ENCODE measurements at regions not wholly inside any gene's neighbourhood (a gene's known extent, or its start where the extent isn't known, plus 50 kb on each side); places are given as distances from the start of the nearest gene placed in this dataset.

GRCh38 chr20:60288945-60289344, 330.7 kb downstream of the CDH26 start:
- TF ChIP-seq CTCF (IDR thresholded peaks at IDR 0.05), result no peak
- DNase-seq, result no peak
- H3K9me3 Mint-ChIP-seq, result peaks cover 76% of the 10 kb centered on the region

GRCh38 chr20:60292001-60292520, 333.8 kb downstream of the CDH26 start:
- H3K27me3 Mint-ChIP-seq (ENCODE audit: low read depth, poor library complexity), result peaks cover 11% of the 10 kb centered on the region
- no peaks in the 10 kb centered on the region for H3K36me3 Mint-ChIP-seq (ENCODE audit: low read depth)
- DNase-seq, result no peak

More at GRCh38 chr20:60288945-60289344, 330.7 kb downstream of the CDH26 start:
- H3K4me3 Mint-ChIP-seq, result no peak overlapping the region
- H3K36me3 Mint-ChIP-seq (ENCODE audit: low read depth), result no peaks in the 10 kb centered on the region
- no peak overlapping the region for H3K27ac Mint-ChIP-seq
- H3K4me1 Mint-ChIP-seq, result no peaks in the 10 kb centered on the region
- H3K27me3 Mint-ChIP-seq (ENCODE audit: low read depth, poor library complexity), result peaks cover 8% of the 10 kb centered on the region

GRCh38 chr20:60294632-60295031, 336.4 kb downstream of the CDH26 start:
- no peak overlapping the region for H3K27ac Mint-ChIP-seq
- peaks cover 16% of the 10 kb centered on the region for H3K27me3 Mint-ChIP-seq (ENCODE audit: low read depth, poor library complexity)
- no peak for TF ChIP-seq CTCF (IDR thresholded peaks at IDR 0.05)
- peaks cover 9% of the 10 kb centered on the region for H3K4me1 Mint-ChIP-seq
- DNase-seq, result no peak
- peaks cover 57% of the 10 kb centered on the region for H3K9me3 Mint-ChIP-seq
- H3K4me3 Mint-ChIP-seq, result no peak overlapping the region
- no peaks in the 10 kb centered on the region for H3K36me3 Mint-ChIP-seq (ENCODE audit: low read depth)

More at GRCh38 chr20:60292001-60292520, 333.8 kb downstream of the CDH26 start:
- TF ChIP-seq CTCF (IDR thresholded peaks at IDR 0.05), result no peak
- peaks cover 73% of the 10 kb centered on the region for H3K9me3 Mint-ChIP-seq
- peaks cover 4% of the 10 kb centered on the region for H3K4me1 Mint-ChIP-seq
- H3K27ac Mint-ChIP-seq, result no peak overlapping the region
- no peak overlapping the region for H3K4me3 Mint-ChIP-seq

DNA sequence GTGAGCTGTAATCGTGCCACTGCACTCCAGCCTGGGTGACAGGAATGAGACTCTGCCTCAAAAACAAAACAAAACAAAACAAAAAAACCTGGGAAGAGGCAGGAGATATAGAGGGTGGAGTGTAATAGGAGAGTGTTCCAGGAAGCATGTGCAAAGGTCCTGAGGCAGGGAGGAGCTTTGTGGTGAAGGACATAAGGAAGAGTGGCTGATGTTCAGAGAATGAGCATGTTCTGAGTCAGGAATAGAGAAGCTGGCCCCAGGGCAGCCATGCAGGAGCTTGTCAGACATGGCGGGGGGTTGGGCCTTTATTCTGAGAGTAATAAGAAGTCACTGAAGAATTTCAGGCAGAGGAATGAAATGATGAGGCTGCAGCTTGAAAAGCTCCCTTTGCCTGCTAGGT, 337.0 kb downstream of the CDH26 start:
- TF ChIP-seq CTCF (IDR thresholded peaks at IDR 0.05), result no peak
- no peaks in the 10 kb centered on the region for H3K36me3 Mint-ChIP-seq (ENCODE audit: low read depth)
- peaks cover 16% of the 10 kb centered on the region for H3K27me3 Mint-ChIP-seq (ENCODE audit: low read depth, poor library complexity)
- DNase-seq, result no peak
- no peak overlapping the region for H3K4me3 Mint-ChIP-seq
- H3K4me1 Mint-ChIP-seq, result peaks cover 9% of the 10 kb centered on the region
- no peak overlapping the region for H3K27ac Mint-ChIP-seq
- H3K9me3 Mint-ChIP-seq, result peaks cover 55% of the 10 kb centered on the region

- Mint-ChIP-seq H3K9me3 (peaks cover 30% of the 10 kb centered on the region), H3K27ac (no peak overlapping the region), H3K4me3 (no peak overlapping the region), H3K4me1 (peaks cover 9% of the 10 kb centered on the region), H3K27me3 (ENCODE audit: low read depth, poor library complexity) (peaks cover 10% of the 10 kb centered on the region), H3K36me3 (ENCODE audit: low read depth) (no peaks in the 10 kb centered on the region)
- DNase-seq, result no peak
- TF ChIP-seq CTCF (IDR thresholded peaks at IDR 0.05), result no peak
Measured at GRCh38 chr20:60297649-60298048, 339.4 kb downstream of the CDH26 start.

- peaks cover 9% of the 10 kb centered on the region for H3K4me1 Mint-ChIP-seq
- DNase-seq, result no peak
- H3K36me3 Mint-ChIP-seq (ENCODE audit: low read depth), result no peaks in the 10 kb centered on the region
- H3K27ac Mint-ChIP-seq, result no peak overlapping the region
- H3K9me3 Mint-ChIP-seq, result peaks cover 29% of the 10 kb centered on the region
- no peak for TF ChIP-seq CTCF (IDR thresholded peaks at IDR 0.05)
- H3K27me3 Mint-ChIP-seq (ENCODE audit: low read depth, poor library complexity), result peaks cover 8% of the 10 kb centered on the region
- no peak overlapping the region for H3K4me3 Mint-ChIP-seq
Measured at GRCh38 chr20:60298647-60299046, 340.4 kb downstream of the CDH26 start.
